Caco-2 (cell line): ENCODE measurements at regions not wholly inside any gene's neighbourhood (a gene's known extent, or its start where the extent isn't known, plus 50 kb on each side); places are given as distances from the start of the nearest gene placed in this dataset.

Experiments
- BruUV-seq: library from RNA; stranded (reverse); fragments of 400-500 nt; replicated peaks from 2 replicates; lab custom pipeline; 2021; lab: Mats Ljungman, UMichigan
- CTCF ChIA-PET: fragments of 300-600 bp; sonication (Branson Sonifier 250); formaldehyde crosslinking; loops from one replicate; lab custom pipeline; 2022; ENCODE audit warnings: antibody characterized with exemption; lab: Charles Lee
- POLR2A ChIA-PET: fragments of 300-600 bp; sonication (Branson Sonifier 250); formaldehyde crosslinking; loops from one replicate; lab custom pipeline; 2022; ENCODE audit warnings: antibody characterized with exemption; lab: Charles Lee
- DNase-seq, 2 experiments: peaks; one replicate each; pipeline versions ENCODE4 v3.0.0 to v3.0.0-alpha.2; 2020 to 2022
- H3K27me3 ChIP-seq: replicated peaks from 2 replicates; pipeline ENCODE4 v1.6.0; 2011; ENCODE audit warnings: low read length; ENCODE audit not compliant: control insufficient read depth, insufficient read depth
- H3K36me3 ChIP-seq: 2 replicates; pipeline ENCODE4 v1.5.1; 2011; ENCODE audit warnings: low read length; ENCODE audit not compliant: control insufficient read depth, insufficient read depth
- H3K4me1 ChIP-seq: fragments of 250-450 bp; sonication (Bioruptor Pico); 2 replicates; pipeline ENCODE4 v1.5.1; 2020; ENCODE audit warnings: mild to moderate bottlenecking
- H3K4me3 ChIP-seq: 2 replicates; pipeline ENCODE4 v1.5.1; 2011; ENCODE audit warnings: low read depth, mild to moderate bottlenecking, control low read depth, low read length
- H3K9me3 ChIP-seq: fragments of 250-450 bp; sonication (Bioruptor Pico); 2 replicates; pipeline ENCODE4 v1.5.1; 2020; ENCODE audit warnings: mild to moderate bottlenecking, moderate library complexity
- H3K27ac Mint-ChIP-seq: one replicate; pipeline ENCODE4 v1.8.0; 2022; ENCODE audit warnings: mixed read lengths; ENCODE audit not compliant: unreplicated experiment
- H3K27me3 Mint-ChIP-seq: one replicate; pipeline ENCODE4 v1.8.0; 2022; ENCODE audit warnings: mixed read lengths; ENCODE audit not compliant: insufficient read depth, unreplicated experiment
- H3K36me3 Mint-ChIP-seq: one replicate; pipeline ENCODE4 v1.8.0; 2022; ENCODE audit warnings: mild to moderate bottlenecking, mixed read lengths; ENCODE audit not compliant: insufficient read depth, unreplicated experiment
- H3K4me1 Mint-ChIP-seq: one replicate; pipeline ENCODE4 v1.8.0; 2022; ENCODE audit warnings: low read depth, mixed read lengths; ENCODE audit not compliant: unreplicated experiment
- H3K4me3 Mint-ChIP-seq: one replicate; pipeline ENCODE4 v1.8.0; 2022; ENCODE audit warnings: mild to moderate bottlenecking, moderate library complexity, mixed read lengths; ENCODE audit not compliant: unreplicated experiment
- H3K9me3 Mint-ChIP-seq: one replicate; pipeline ENCODE4 v1.8.0; 2022; ENCODE audit warnings: mixed read lengths; ENCODE audit not compliant: unreplicated experiment
- intact Hi-C: fragments of 100-400 bp; cut with micrococcal nuclease; formaldehyde crosslinking; loops from one replicate; pipeline ENCODE4 v1.10.0; 2022; ENCODE audit not compliant: unreplicated experiment
- TF ChIP-seq, protein P1 (sequence below), 2 experiments: fragments of 200-600 bp in 1 of 2; IDR thresholded peaks; 1 replicate in 1 of 2; 2 replicates in 1 of 2; pipeline versions ENCODE4 v1.5.1 to v1.8.0; 2011 to 2022; ENCODE audit warnings: antibody characterized with exemption in 1 of 2, control low read depth in 1 of 2, inconsistent platforms in 1 of 2, low read depth in 1 of 2, low read length in 1 of 2, mild to moderate bottlenecking in 1 of 2, moderate library complexity in 1 of 2; ENCODE audit not compliant: insufficient read depth in 1 of 2, severe bottlenecking in 1 of 2, unreplicated experiment in 1 of 2

DNA sequence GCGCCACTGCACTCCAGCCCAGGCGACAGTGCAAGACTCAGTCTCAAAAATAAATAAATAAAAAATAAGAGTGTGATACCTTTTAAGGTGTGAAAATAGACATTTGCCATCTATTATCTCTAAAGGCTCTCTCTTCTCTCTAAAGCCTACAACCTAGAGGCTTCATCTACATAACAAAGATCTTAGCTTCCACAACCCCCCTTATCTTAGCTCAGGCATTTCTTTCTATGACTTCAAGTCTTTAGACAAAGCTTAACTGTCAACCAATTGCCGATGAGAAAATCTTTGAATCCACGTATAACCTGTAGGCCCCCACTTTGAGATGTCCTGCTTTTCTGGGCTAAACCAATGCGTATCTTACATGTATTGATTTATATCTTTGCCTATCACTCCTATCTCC lies 64.9 kb upstream of the ADAMTS19 start:
- no peaks in the 10 kb centered on the region for H3K4me1 Mint-ChIP-seq
- intact Hi-C loops = no loop called here
- H3K4me3 Mint-ChIP-seq = no peak overlapping the region
- Histone ChIP-seq H3K27me3 (no peaks in the 10 kb centered on the region), H3K36me3 (no peaks in the 10 kb centered on the region), H3K4me3 (no peak overlapping the region), H3K9me3 (no peaks in the 10 kb centered on the region), H3K4me1 (no peaks in the 10 kb centered on the region)
- H3K9me3 Mint-ChIP-seq = peaks cover 16% of the 10 kb centered on the region
- no TSS peak for BruUV-seq
- TF ChIP-seq, protein P1, sequence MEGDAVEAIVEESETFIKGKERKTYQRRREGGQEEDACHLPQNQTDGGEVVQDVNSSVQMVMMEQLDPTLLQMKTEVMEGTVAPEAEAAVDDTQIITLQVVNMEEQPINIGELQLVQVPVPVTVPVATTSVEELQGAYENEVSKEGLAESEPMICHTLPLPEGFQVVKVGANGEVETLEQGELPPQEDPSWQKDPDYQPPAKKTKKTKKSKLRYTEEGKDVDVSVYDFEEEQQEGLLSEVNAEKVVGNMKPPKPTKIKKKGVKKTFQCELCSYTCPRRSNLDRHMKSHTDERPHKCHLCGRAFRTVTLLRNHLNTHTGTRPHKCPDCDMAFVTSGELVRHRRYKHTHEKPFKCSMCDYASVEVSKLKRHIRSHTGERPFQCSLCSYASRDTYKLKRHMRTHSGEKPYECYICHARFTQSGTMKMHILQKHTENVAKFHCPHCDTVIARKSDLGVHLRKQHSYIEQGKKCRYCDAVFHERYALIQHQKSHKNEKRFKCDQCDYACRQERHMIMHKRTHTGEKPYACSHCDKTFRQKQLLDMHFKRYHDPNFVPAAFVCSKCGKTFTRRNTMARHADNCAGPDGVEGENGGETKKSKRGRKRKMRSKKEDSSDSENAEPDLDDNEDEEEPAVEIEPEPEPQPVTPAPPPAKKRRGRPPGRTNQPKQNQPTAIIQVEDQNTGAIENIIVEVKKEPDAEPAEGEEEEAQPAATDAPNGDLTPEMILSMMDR (IDR thresholded peaks at IDR 0.05; ENCODE audit: insufficient read depth in 1 of 2, low read depth in 1 of 2, low read length in 1 of 2, severe bottlenecking in 1 of 2, unreplicated experiment in 1 of 2) = no peak
- ChIA-PET POLR2A (no interaction called here), CTCF (no interaction called here)
- DNase-seq = no peak
- H3K36me3 Mint-ChIP-seq = no peaks in the 10 kb centered on the region
- no peaks in the 10 kb centered on the region for H3K27me3 Mint-ChIP-seq
- no peak overlapping the region for H3K27ac Mint-ChIP-seq

- Mint-ChIP-seq H3K4me3 (no peak overlapping the region), H3K27me3 (no peaks in the 10 kb centered on the region), H3K27ac (no peak overlapping the region), H3K36me3 (no peaks in the 10 kb centered on the region), H3K4me1 (no peaks in the 10 kb centered on the region), H3K9me3 (peaks cover 16% of the 10 kb centered on the region)
- Histone ChIP-seq H3K4me1 (no peaks in the 10 kb centered on the region), H3K4me3 (no peak overlapping the region), H3K36me3 (no peaks in the 10 kb centered on the region), H3K27me3 (no peaks in the 10 kb centered on the region), H3K9me3 (no peaks in the 10 kb centered on the region)
- POLR2A ChIA-PET = no interaction called here
- no TSS peak for BruUV-seq
- intact Hi-C loops = no loop called here
- CTCF ChIA-PET = no interaction called here
- DNase-seq = no peak
- TF ChIP-seq, protein P1 (IDR thresholded peaks at IDR 0.05; ENCODE audit: insufficient read depth in 1 of 2, low read depth in 1 of 2, low read length in 1 of 2, severe bottlenecking in 1 of 2, unreplicated experiment in 1 of 2) = no peak
These were observed 61.9 kb upstream of the ADAMTS19 start for GRCh38 chr5:129398026-129398678.

DNA sequence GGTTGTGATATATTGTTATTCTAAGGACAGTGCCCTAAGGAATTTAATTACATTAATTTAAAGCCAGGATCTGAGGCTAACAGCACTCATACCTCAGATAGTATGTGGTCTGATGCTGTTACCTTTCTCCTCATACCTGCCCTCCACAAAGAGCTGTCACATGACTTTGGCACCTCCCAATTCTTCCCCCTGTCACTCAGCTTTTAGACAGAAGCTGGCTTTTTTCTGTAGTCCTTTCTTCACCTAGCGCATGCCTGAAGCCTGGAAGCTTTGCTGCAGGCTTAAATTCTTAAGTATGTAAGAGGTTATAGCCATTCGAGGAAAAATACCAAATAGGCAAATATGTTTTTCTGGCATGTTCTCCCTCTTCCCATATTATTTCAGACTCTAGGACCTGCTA lies 61.0 kb upstream of the ADAMTS19 start:
- no peaks in the 10 kb centered on the region for H3K36me3 Mint-ChIP-seq
- CTCF ChIA-PET = no interaction called here
- no peaks in the 10 kb centered on the region for H3K27me3 Mint-ChIP-seq
- no TSS peak for BruUV-seq
- H3K4me3 ChIP-seq = no peak overlapping the region
- no peaks in the 10 kb centered on the region for H3K36me3 ChIP-seq
- TF ChIP-seq, protein P1 (IDR thresholded peaks at IDR 0.05; ENCODE audit: insufficient read depth in 1 of 2, low read depth in 1 of 2, low read length in 1 of 2, severe bottlenecking in 1 of 2, unreplicated experiment in 1 of 2) = no peak
- no peak overlapping the region for H3K4me3 Mint-ChIP-seq
- intact Hi-C loops = no loop called here
- peak in 1 of 2 experiments; percentile 38 for DNase-seq
- H3K9me3 ChIP-seq = no peaks in the 10 kb centered on the region
- peaks cover 16% of the 10 kb centered on the region for H3K9me3 Mint-ChIP-seq
- H3K4me1 ChIP-seq = no peaks in the 10 kb centered on the region
- POLR2A ChIA-PET = no interaction called here
- H3K27me3 ChIP-seq = no peaks in the 10 kb centered on the region
- no peak overlapping the region for H3K27ac Mint-ChIP-seq
- H3K4me1 Mint-ChIP-seq = no peaks in the 10 kb centered on the region
